ENCODE measurements at regions not wholly inside any gene's neighbourhood (a gene's known extent, or its start where the extent isn't known, plus 50 kb on each side); places are given as distances from the start of the nearest gene placed in this dataset.

DNA sequence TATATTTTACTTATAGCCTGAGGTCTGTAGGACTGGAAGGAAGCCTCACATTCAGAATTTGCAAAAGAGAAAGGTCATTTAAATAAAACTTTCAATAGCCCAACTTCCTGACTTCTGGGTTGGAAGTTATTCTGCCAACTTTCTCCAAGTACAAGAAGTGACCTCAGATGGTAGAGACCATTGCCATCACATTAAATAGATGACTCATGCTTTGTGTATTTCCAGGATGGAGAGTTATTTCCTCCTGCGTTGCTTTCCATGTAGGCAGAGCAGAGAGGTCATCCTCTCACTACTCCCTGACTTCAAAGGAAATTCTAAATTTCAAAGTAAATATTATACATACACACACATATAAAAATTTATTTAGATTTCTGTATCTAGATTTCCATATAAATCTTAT is 73.0 kb upstream of the NR3C2 start:
- H3K56ac ChIP-seq (replicated peaks; ENCODE audit: insufficient read length, low read depth, low read length) = no peak overlapping the region
- no peak overlapping the region for H4K8ac ChIP-seq (ENCODE audit: extremely low read depth, insufficient read depth, low read length)
- H2AK5ac ChIP-seq (ENCODE audit: low read depth, low read length) = no peak overlapping the region
- TF ChIP-seq GABPA (IDR thresholded peaks at IDR 0.05; ENCODE audit: borderline replicate concordance, insufficient read depth, low read length) = no peak
- no peak for TF ChIP-seq TEAD4 (IDR thresholded peaks at IDR 0.05; ENCODE audit: low read depth, low read length)
- TF ChIP-seq RFX5 (IDR thresholded peaks at IDR 0.05; ENCODE audit: borderline replicate concordance, low read depth, low read length) = no peak
- TF ChIP-seq TAF7 (optimal IDR thresholded peaks at IDR 0.05; ENCODE audit: borderline replicate concordance, low read depth, low read length) = no peak
- no peak for TF ChIP-seq SIN3A (conservative IDR thresholded peaks at IDR 0.05 in 1 of 2, IDR thresholded peaks at IDR 0.05 in 1 of 2; ENCODE audit: low read depth in 1 of 2, low read length in 2 of 2)
- TF ChIP-seq TAF1 (IDR thresholded peaks at IDR 0.05; ENCODE audit: low read depth, low read length) = no peak
- no peak for TF ChIP-seq KDM1A (IDR thresholded peaks at IDR 0.05; ENCODE audit: borderline replicate concordance, low read length)
- TF ChIP-seq SRF (IDR thresholded peaks at IDR 0.05; ENCODE audit: low read depth, low read length) = no peak
- no peak for TF ChIP-seq SP1 (IDR thresholded peaks at IDR 0.05; ENCODE audit: low read depth, low read length)
- no peak for TF ChIP-seq CBX5 (IDR thresholded peaks at IDR 0.05; ENCODE audit: low read depth, low read length)
- no peak for TF ChIP-seq CEBPB (IDR thresholded peaks at IDR 0.05; ENCODE audit: low read depth, low read length)
- TF ChIP-seq POLR2AphosphoS5 (IDR thresholded peaks at IDR 0.05; ENCODE audit: low read depth, low read length) = no peak
- TF ChIP-seq RBBP5 (IDR thresholded peaks at IDR 0.05; ENCODE audit: borderline replicate concordance, low read depth, low read length) = no peak
- no peak overlapping the region for H3K27ac ChIP-seq (ENCODE audit: low read depth, low read length)
- no peaks in the 10 kb centered on the region for H3K9me3 ChIP-seq (ENCODE audit: insufficient read depth in 2 of 2, low read depth in 1 of 2, low read length in 1 of 2)
- DNase-seq (ENCODE audit: low read depth in 1 of 2, low spot score in 2 of 2) = no peak
- ChIA-PET POLR2A (ENCODE audit: partially characterized antibody) (no interaction called here), CTCF (ENCODE audit: partially characterized antibody) (no interaction called here)
- no peaks in the 10 kb centered on the region for H4K20me1 ChIP-seq (replicated peaks in 1 of 2; ENCODE audit: control insufficient read depth in 1 of 2, insufficient read depth in 2 of 2, low read length in 2 of 2)
- no peak overlapping the region for H2BK120ac ChIP-seq (replicated peaks; ENCODE audit: low read depth, low read length)
- H2BK12ac ChIP-seq (ENCODE audit: low read depth, low read length) = no peak overlapping the region
- H3K23ac ChIP-seq (ENCODE audit: insufficient read length) = no peak overlapping the region
- H3K14ac ChIP-seq (ENCODE audit: insufficient read length) = no peak overlapping the region
- H3K4ac ChIP-seq (replicated peaks; ENCODE audit: insufficient read length, low read depth, low read length) = no peak overlapping the region
- no peak overlapping the region for H2BK5ac ChIP-seq (ENCODE audit: low read depth, low read length)
- H3K9ac ChIP-seq (replicated peaks in 1 of 4; ENCODE audit: extremely low read depth in 1 of 4, low read depth in 3 of 4, low read length in 3 of 4) = no peak overlapping the region
- no peak overlapping the region for H3K4me2 ChIP-seq (ENCODE audit: insufficient read depth in 1 of 2, low read depth in 2 of 2, low read length in 2 of 2)
- 100% methylated on average over 1 of the region's 1 CpG; no CpG with 5 or more reads in 1 of the 2 experiments for WGBS, 2 experiments (ENCODE audit: extremely low coverage in 1 of 2, insufficient coverage in 1 of 2, insufficient read length in 1 of 2, insufficient replicate concordance in 2 of 2, low coverage in 1 of 2, low lambda C conversion rate in 2 of 2, missing lambda C conversion rate in 1 of 2)
- H2BK20ac ChIP-seq (ENCODE audit: low read length) = no peak overlapping the region
- H3K23me2 ChIP-seq (ENCODE audit: low read depth, low read length) = no peaks in the 10 kb centered on the region
- no peaks in the 10 kb centered on the region for H3K36me3 ChIP-seq (ENCODE audit: control insufficient read depth in 2 of 4, insufficient read depth in 4 of 4, low read length in 3 of 4)
- H4K91ac ChIP-seq (replicated peaks; ENCODE audit: insufficient read length, low read length) = no peak overlapping the region
- no peak overlapping the region for H4K5ac ChIP-seq (ENCODE audit: insufficient read length, low read depth, low read length)
- no peaks in the 10 kb centered on the region for H3K27me3 ChIP-seq (replicated peaks in 1 of 4; ENCODE audit: control insufficient read depth in 3 of 4, extremely low read depth in 1 of 4, insufficient read depth in 3 of 4, low read length in 3 of 4)
- H3K18ac ChIP-seq (ENCODE audit: extremely low read depth, low read length) = no peak overlapping the region
- no peaks in the 10 kb centered on the region for H3K79me1 ChIP-seq (ENCODE audit: low read depth, low read length)
- no peaks in the 10 kb centered on the region for H3K79me2 ChIP-seq (ENCODE audit: control insufficient read depth in 1 of 2, insufficient read depth in 2 of 2, low read length in 2 of 2)
- FAIRE-seq = no peak
- H2AFZ ChIP-seq (ENCODE audit: low read length) = no peak overlapping the region
- H2BK15ac ChIP-seq (ENCODE audit: low read length) = no peak overlapping the region
- H3K4me1 ChIP-seq (replicated peaks in 1 of 4; ENCODE audit: control insufficient read depth in 3 of 4, insufficient read depth in 4 of 4, low read length in 3 of 4) = no peaks in the 10 kb centered on the region
- no peak overlapping the region for H3K4me3 ChIP-seq (ENCODE audit: extremely low read depth in 1 of 4, insufficient read depth in 2 of 4, low read depth in 3 of 4, low read length in 4 of 4)

Data from H1 (cell line).